Progenitor cell of endocrine pancreas (in vitro differentiated cells): ENCODE measurements at regions not wholly inside any gene's neighbourhood (a gene's known extent, or its start where the extent isn't known, plus 50 kb on each side); places are given as distances from the start of the nearest gene placed in this dataset.

Experiments used
- DNase-seq: peaks from one replicate; pipeline ENCODE4 v3.0.0; 2021; ENCODE audit warnings: low spot score; ENCODE audit not compliant: unreplicated experiment
- H3K27ac Mint-ChIP-seq: 2 replicates; pipeline ENCODE4 v1.8.0; 2021; ENCODE audit warnings: mild to moderate bottlenecking, moderate library complexity, mixed read lengths
- H3K27me3 Mint-ChIP-seq: 2 replicates; pipeline ENCODE4 v1.8.0; 2021; ENCODE audit warnings: mixed read lengths
- H3K36me3 Mint-ChIP-seq: 2 replicates; pipeline ENCODE4 v1.8.0; 2022; ENCODE audit warnings: mixed read lengths; ENCODE audit not compliant: insufficient read depth
- H3K4me1 Mint-ChIP-seq: 2 replicates; pipeline ENCODE4 v1.8.0; 2021; ENCODE audit warnings: low read depth, mixed read lengths
- H3K4me3 Mint-ChIP-seq: 2 replicates; pipeline ENCODE4 v1.8.0; 2021; ENCODE audit warnings: low read depth, mild to moderate bottlenecking, moderate library complexity, mixed read lengths
- H3K9me3 Mint-ChIP-seq: 2 replicates; pipeline ENCODE4 v1.8.0; 2021; ENCODE audit warnings: low read depth, mixed read lengths
- TF ChIP-seq, protein P1 (sequence below): fragments of 200-600 bp; sonication (generic); IDR thresholded peaks from one replicate; pipeline ENCODE4 v1.5.0; 2021; ENCODE audit warnings: antibody characterized with exemption, mild to moderate bottlenecking; ENCODE audit not compliant: unreplicated experiment

- H3K36me3 Mint-ChIP-seq, result no peaks in the 10 kb centered on the region
- no peak overlapping the region for H3K27ac Mint-ChIP-seq
- no peak overlapping the region for H3K4me3 Mint-ChIP-seq
- H3K27me3 Mint-ChIP-seq, result peaks cover 12% of the 10 kb centered on the region
- no peak for DNase-seq
- no peaks in the 10 kb centered on the region for H3K4me1 Mint-ChIP-seq
- H3K9me3 Mint-ChIP-seq, result no peaks in the 10 kb centered on the region
- TF ChIP-seq, protein P1, sequence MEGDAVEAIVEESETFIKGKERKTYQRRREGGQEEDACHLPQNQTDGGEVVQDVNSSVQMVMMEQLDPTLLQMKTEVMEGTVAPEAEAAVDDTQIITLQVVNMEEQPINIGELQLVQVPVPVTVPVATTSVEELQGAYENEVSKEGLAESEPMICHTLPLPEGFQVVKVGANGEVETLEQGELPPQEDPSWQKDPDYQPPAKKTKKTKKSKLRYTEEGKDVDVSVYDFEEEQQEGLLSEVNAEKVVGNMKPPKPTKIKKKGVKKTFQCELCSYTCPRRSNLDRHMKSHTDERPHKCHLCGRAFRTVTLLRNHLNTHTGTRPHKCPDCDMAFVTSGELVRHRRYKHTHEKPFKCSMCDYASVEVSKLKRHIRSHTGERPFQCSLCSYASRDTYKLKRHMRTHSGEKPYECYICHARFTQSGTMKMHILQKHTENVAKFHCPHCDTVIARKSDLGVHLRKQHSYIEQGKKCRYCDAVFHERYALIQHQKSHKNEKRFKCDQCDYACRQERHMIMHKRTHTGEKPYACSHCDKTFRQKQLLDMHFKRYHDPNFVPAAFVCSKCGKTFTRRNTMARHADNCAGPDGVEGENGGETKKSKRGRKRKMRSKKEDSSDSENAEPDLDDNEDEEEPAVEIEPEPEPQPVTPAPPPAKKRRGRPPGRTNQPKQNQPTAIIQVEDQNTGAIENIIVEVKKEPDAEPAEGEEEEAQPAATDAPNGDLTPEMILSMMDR, result no peak
Measured at GRCh38 chr2:192411755-192412154, 217.0 kb upstream of the TMEFF2 start.

DNA sequence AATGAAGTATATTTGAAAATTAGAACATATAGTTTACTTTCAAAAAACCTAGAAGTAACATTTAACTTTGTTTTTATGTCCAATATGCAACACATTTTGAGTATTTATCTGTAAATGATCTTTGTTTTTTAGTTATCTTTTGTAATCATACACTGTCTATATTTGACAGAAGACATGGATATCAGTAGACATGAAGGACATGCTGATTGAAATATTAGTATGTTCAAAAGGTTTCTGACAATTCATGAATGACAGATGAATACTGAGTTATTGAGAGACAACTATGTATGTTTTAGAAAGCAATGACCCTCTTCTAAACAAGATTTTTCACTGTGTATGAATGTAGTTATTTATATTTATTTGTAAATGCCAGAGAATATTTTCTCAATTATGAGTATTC is 215.6 kb upstream of the TMEFF2 start:
- Mint-ChIP-seq H3K4me1 (no peaks in the 10 kb centered on the region), H3K4me3 (no peak overlapping the region), H3K36me3 (no peaks in the 10 kb centered on the region), H3K27me3 (peaks cover 12% of the 10 kb centered on the region), H3K27ac (no peak overlapping the region), H3K9me3 (no peaks in the 10 kb centered on the region)
- DNase-seq, result no peak
- TF ChIP-seq, protein P1, result no peak

- Mint-ChIP-seq H3K4me1 (no peaks in the 10 kb centered on the region), H3K4me3 (no peak overlapping the region), H3K9me3 (no peaks in the 10 kb centered on the region), H3K27me3 (peaks cover 12% of the 10 kb centered on the region), H3K36me3 (no peaks in the 10 kb centered on the region), H3K27ac (no peak overlapping the region)
- no peak for DNase-seq
- TF ChIP-seq, protein P1, result no peak
Measured at GRCh38 chr2:192407692-192408091, 213.0 kb upstream of the TMEFF2 start.

GRCh38 chr2:192398236-192398635 is 203.5 kb upstream of the TMEFF2 start:
- Mint-ChIP-seq H3K4me3 (no peak overlapping the region), H3K27me3 (no peaks in the 10 kb centered on the region), H3K9me3 (no peaks in the 10 kb centered on the region), H3K27ac (no peak overlapping the region), H3K36me3 (no peaks in the 10 kb centered on the region), H3K4me1 (no peaks in the 10 kb centered on the region)
- TF ChIP-seq, protein P1, result no peak
- DNase-seq, result no peak

DNA sequence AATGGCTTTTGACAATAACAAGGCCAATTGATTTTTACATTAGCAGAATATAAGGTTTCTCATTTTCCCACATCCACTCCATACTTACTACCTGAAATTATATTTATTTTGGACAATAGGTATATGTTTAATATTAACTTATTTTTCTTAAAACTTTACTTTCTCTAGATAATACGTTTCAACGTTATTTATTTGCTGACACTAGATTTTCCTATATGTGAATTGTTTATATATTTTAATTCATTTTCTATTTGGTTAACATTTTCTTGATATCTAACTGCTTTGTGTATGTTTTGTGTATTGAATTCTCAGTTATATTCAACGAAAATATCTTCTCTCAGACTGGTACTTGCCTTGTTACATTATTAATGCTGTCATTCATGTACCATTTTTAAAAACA is 199.9 kb upstream of the TMEFF2 start:
- TF ChIP-seq, protein P1, result no peak
- Mint-ChIP-seq H3K27me3 (no peaks in the 10 kb centered on the region), H3K4me1 (no peaks in the 10 kb centered on the region), H3K9me3 (no peaks in the 10 kb centered on the region), H3K4me3 (no peak overlapping the region), H3K27ac (no peak overlapping the region), H3K36me3 (no peaks in the 10 kb centered on the region)
- no peak for DNase-seq
